OCI-LY1 (cell line): ENCODE measurements at regions not wholly inside any gene's neighbourhood (a gene's known extent, or its start where the extent isn't known, plus 50 kb on each side); places are given as distances from the start of the nearest gene placed in this dataset.

Experiments used
- H2AFZ ChIP-seq: fragments of 200-600 bp; sonication (generic), shearing (Covaris generic); 2 replicates; pipeline ENCODE4 v1.6.0; 2014; ENCODE audit warnings: antibody characterized with exemption, mild to moderate bottlenecking, low read length
- H3F3A ChIP-seq: fragments of 200-600 bp; sonication (generic), shearing (Covaris generic); 2 replicates; pipeline ENCODE4 v1.6.0; 2014; ENCODE audit warnings: mild to moderate bottlenecking, antibody characterized with exemption, low read length, moderate library complexity; ENCODE audit not compliant: insufficient read depth
- H3K27ac ChIP-seq: fragments of 200-600 bp; sonication (generic); 2 replicates; pipeline ENCODE4 v1.5.1; 2014; ENCODE audit warnings: low read length, mixed run types, mild to moderate bottlenecking, low read depth; ENCODE audit not compliant: poor library complexity, severe bottlenecking
- H3K27me3 ChIP-seq: fragments of 200-600 bp; sonication (generic); 2 replicates; pipeline ENCODE4 v1.6.0; 2014; ENCODE audit warnings: antibody characterized with exemption, mild to moderate bottlenecking, low read length, moderate library complexity; ENCODE audit not compliant: insufficient read depth
- H3K36me3 ChIP-seq: fragments of 200-600 bp; sonication (generic); 2 replicates; pipeline ENCODE4 v1.6.1; 2014; ENCODE audit warnings: mild to moderate bottlenecking, antibody characterized with exemption, low read length, moderate library complexity, mixed read lengths; ENCODE audit not compliant: insufficient read depth
- H3K4me1 ChIP-seq: fragments of 200-600 bp; sonication (generic); 2 replicates; pipeline ENCODE4 v1.5.1; 2014; ENCODE audit warnings: mild to moderate bottlenecking, low read length, moderate library complexity; ENCODE audit not compliant: insufficient read depth, severe bottlenecking
- H3K4me2 ChIP-seq: fragments of 200-600 bp; sonication (generic), shearing (Covaris generic); 2 replicates; pipeline ENCODE4 v1.6.1; 2014; ENCODE audit warnings: low read length
- H3K4me3 ChIP-seq: fragments of 200-600 bp; sonication (generic); 2 replicates; pipeline ENCODE4 v1.5.1; 2014; ENCODE audit warnings: low read length, low read depth, mild to moderate bottlenecking, mixed read lengths; ENCODE audit not compliant: poor library complexity, severe bottlenecking
- H3K79me2 ChIP-seq: fragments of 200-600 bp; shearing (Covaris generic); 2 replicates; pipeline ENCODE4 v1.6.1; 2016; ENCODE audit warnings: mixed run types, low read length, mixed read lengths; ENCODE audit not compliant: insufficient read depth
- H3K9ac ChIP-seq: fragments of 200-600 bp; sonication (generic), shearing (Covaris generic); 2 replicates; pipeline ENCODE4 v1.6.1; 2014; ENCODE audit warnings: mild to moderate bottlenecking, low read length, mixed read lengths
- H3K9me2 ChIP-seq: fragments of 200-600 bp; sonication (generic), shearing (Covaris generic); 2 replicates; pipeline ENCODE4 v1.6.1; 2014; ENCODE audit warnings: low read depth, mild to moderate bottlenecking, low read length, mixed read lengths
- H3K9me3 ChIP-seq: fragments of 200-600 bp; shearing (Covaris generic); 2 replicates; pipeline ENCODE4 v1.6.1; 2014; ENCODE audit warnings: low read length, mixed read lengths
- H4K20me1 ChIP-seq: fragments of 200-600 bp; sonication (generic), shearing (Covaris generic); 2 replicates; pipeline ENCODE4 v1.6.0; 2016; ENCODE audit warnings: mild to moderate bottlenecking, low read length; ENCODE audit not compliant: insufficient read depth
- CTCF ChIP-seq: fragments of 200-600 bp; sonication (generic), shearing (Covaris generic); IDR thresholded peaks from 2 replicates; pipeline ENCODE4 v1.5.1; 2017; ENCODE audit warnings: mild to moderate bottlenecking, antibody characterized with exemption, low read length, moderate library complexity, mixed read lengths
- EZH2 ChIP-seq: fragments of 200-600 bp; sonication (generic), shearing (Covaris generic); IDR thresholded peaks from 2 replicates; pipeline ENCODE4 v1.8.0; 2017; ENCODE audit warnings: borderline replicate concordance, mixed run types, mild to moderate bottlenecking, antibody characterized with exemption, low read length, moderate library complexity, mixed read lengths

DNA sequence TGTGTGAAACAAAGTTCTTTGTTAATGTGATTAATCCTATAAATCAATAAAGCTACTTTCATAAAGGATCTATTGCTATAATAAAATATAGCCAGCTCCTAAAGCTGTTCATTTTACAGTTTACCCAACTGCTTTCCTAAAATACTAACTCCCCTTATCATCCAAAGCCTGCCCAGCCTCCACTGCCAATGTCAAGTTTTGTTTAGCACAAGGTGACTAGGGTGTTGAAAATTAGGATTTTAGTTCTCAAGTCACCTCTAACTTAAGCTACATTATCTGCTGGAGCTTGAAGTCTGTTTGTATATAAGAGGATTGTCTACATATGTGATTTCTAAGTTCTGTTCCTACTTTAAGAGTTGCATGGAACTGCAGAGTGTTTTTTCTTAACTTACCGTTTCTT is 86.3 kb downstream of the CCER1 start:
- H3K27me3 ChIP-seq = no peaks in the 10 kb centered on the region
- H3K27ac ChIP-seq = no peak overlapping the region
- H3K36me3 ChIP-seq = no peaks in the 10 kb centered on the region
- H3K4me1 ChIP-seq = no peaks in the 10 kb centered on the region
- no peak overlapping the region for H3K9ac ChIP-seq
- H3K9me2 ChIP-seq = no peaks in the 10 kb centered on the region
- no peak overlapping the region for H3K4me3 ChIP-seq
- H4K20me1 ChIP-seq = no peaks in the 10 kb centered on the region
- no peaks in the 10 kb centered on the region; the same call in 1 of the 2 replicates for H3K9me3 ChIP-seq
- H3K79me2 ChIP-seq = no peaks in the 10 kb centered on the region
- no peak overlapping the region for H2AFZ ChIP-seq
- no peaks in the 10 kb centered on the region for H3F3A ChIP-seq
- no peak overlapping the region for H3K4me2 ChIP-seq
- no peak for TF ChIP-seq EZH2
- no peak for TF ChIP-seq CTCF

GRCh38 chr12:90859591-90859990 is 95.4 kb downstream of the CCER1 start:
- H3K4me1 ChIP-seq = no peaks in the 10 kb centered on the region
- H2AFZ ChIP-seq = no peak overlapping the region
- TF ChIP-seq CTCF = no peak
- TF ChIP-seq EZH2 = no peak
- no peaks in the 10 kb centered on the region; the same call in 1 of the 2 replicates for H3K9me3 ChIP-seq
- H3K9ac ChIP-seq = no peak overlapping the region
- no peak overlapping the region for H3K27ac ChIP-seq
- H3K27me3 ChIP-seq = no peaks in the 10 kb centered on the region
- H3K4me2 ChIP-seq = no peak overlapping the region
- no peaks in the 10 kb centered on the region for H3K9me2 ChIP-seq
- H3F3A ChIP-seq = no peaks in the 10 kb centered on the region
- H3K4me3 ChIP-seq = no peak overlapping the region
- no peaks in the 10 kb centered on the region for H4K20me1 ChIP-seq
- H3K36me3 ChIP-seq = no peaks in the 10 kb centered on the region
- H3K79me2 ChIP-seq = no peaks in the 10 kb centered on the region

DNA sequence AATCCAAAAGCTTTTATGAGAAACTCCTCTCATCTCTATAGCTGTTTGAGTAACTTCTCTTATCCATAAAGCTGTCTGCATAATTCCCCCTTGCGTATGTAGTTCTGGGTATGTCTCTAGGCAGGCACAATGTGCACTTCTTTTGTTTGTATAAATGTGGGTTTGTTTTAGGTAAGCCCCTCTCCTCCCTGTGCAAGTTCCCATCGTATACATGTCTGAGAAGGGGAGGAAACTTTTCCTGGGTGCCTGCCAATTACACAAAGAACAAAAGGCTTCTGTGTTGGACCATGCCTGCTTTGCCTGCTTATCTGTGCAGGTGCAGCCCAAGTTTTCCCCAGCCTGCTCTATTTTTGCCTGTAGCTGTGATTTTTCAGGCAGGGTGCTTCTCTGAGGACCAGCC is 96.7 kb downstream of the CCER1 start:
- no peaks in the 10 kb centered on the region for H3K36me3 ChIP-seq
- no peak overlapping the region for H2AFZ ChIP-seq
- no peaks in the 10 kb centered on the region for H3K9me3 ChIP-seq
- H3K9me2 ChIP-seq = no peaks in the 10 kb centered on the region
- TF ChIP-seq CTCF = no peak
- TF ChIP-seq EZH2 = no peak
- no peaks in the 10 kb centered on the region for H3K79me2 ChIP-seq
- H3K27ac ChIP-seq = no peak overlapping the region
- H3F3A ChIP-seq = no peaks in the 10 kb centered on the region
- H3K9ac ChIP-seq = no peak overlapping the region
- H3K4me1 ChIP-seq = no peaks in the 10 kb centered on the region
- no peak overlapping the region for H3K4me3 ChIP-seq
- H3K4me2 ChIP-seq = no peak overlapping the region
- no peaks in the 10 kb centered on the region for H4K20me1 ChIP-seq
- no peaks in the 10 kb centered on the region for H3K27me3 ChIP-seq
